PC-9 (cell line): ENCODE measurements at regions not wholly inside any gene's neighbourhood (a gene's known extent, or its start where the extent isn't known, plus 50 kb on each side); places are given as distances from the start of the nearest gene placed in this dataset.

Experiments
- BruUV-seq: library from RNA; stranded (reverse); fragments of 400-500 nt; replicated peaks from 2 replicates; lab custom pipeline; 2021; lab: Mats Ljungman, UMichigan
- CTCF ChIA-PET: fragments of 300-600 bp; sonication (Branson Sonifier 250); formaldehyde crosslinking; loops from one replicate; lab custom pipeline; 2022; ENCODE audit warnings: antibody characterized with exemption; lab: Charles Lee
- POLR2A ChIA-PET: fragments of 300-600 bp; sonication (Branson Sonifier 250); formaldehyde crosslinking; loops from one replicate; lab custom pipeline; 2022; ENCODE audit warnings: antibody characterized with exemption; ENCODE audit not compliant: unreplicated experiment; lab: Charles Lee
- DNase-seq, 2 experiments: peaks; one replicate each; pipeline versions ENCODE4 v3.0.0 to v3.0.0-alpha.2; 2015 to 2022; ENCODE audit warnings: mixed read lengths in 1 of 2
- H2AFZ ChIP-seq: fragments of 200-600 bp; sonication (generic); 2 replicates; pipeline ENCODE4 v1.8.1; 2017; ENCODE audit warnings: antibody characterized with exemption
- H3F3A ChIP-seq: fragments of 200-600 bp; sonication (generic); 2 replicates; pipeline ENCODE4 v1.8.1; 2017; ENCODE audit warnings: antibody characterized with exemption, mild to moderate bottlenecking, low read depth; ENCODE audit not compliant: insufficient read depth
- H3K27ac ChIP-seq: fragments of 200-600 bp; sonication (generic); 2 replicates; pipeline ENCODE4 v1.6.1; 2016; ENCODE audit warnings: mixed run types
- H3K27me3 ChIP-seq: fragments of 200-600 bp; sonication (generic); 2 replicates; pipeline ENCODE4 v1.6.1; 2016; ENCODE audit warnings: low read depth, mixed run types; ENCODE audit not compliant: insufficient read depth
- H3K36me3 ChIP-seq: fragments of 200-600 bp; sonication (generic); 2 replicates; pipeline ENCODE4 v1.6.1; 2016; ENCODE audit warnings: low read depth, mixed run types
- H3K4me1 ChIP-seq: fragments of 200-600 bp; sonication (generic); replicated peaks from 2 replicates; pipeline ENCODE4 v1.6.1; 2016; ENCODE audit warnings: mixed run types; ENCODE audit not compliant: insufficient read depth
- H3K4me2 ChIP-seq: fragments of 200-600 bp; sonication (generic); 2 replicates; pipeline ENCODE4 v1.6.1; 2017; ENCODE audit warnings: mixed run types
- H3K4me3 ChIP-seq: fragments of 200-600 bp; sonication (generic); 2 replicates; pipeline ENCODE4 v1.6.1; 2016; ENCODE audit warnings: mixed run types
- H3K79me2 ChIP-seq: fragments of 200-600 bp; sonication (generic); 2 replicates; pipeline ENCODE4 v1.6.1; 2017; ENCODE audit warnings: low read depth, mixed run types
- H3K9me2 ChIP-seq: fragments of 200-600 bp; sonication (generic); 2 replicates; pipeline ENCODE4 v1.8.1; 2017; ENCODE audit warnings: mild to moderate bottlenecking; ENCODE audit not compliant: insufficient read depth
- H3K9me3 ChIP-seq: fragments of 200-600 bp; sonication (generic); 2 replicates; pipeline ENCODE4 v1.8.1; 2016; ENCODE audit warnings: low read depth; ENCODE audit not compliant: insufficient read depth
- H4K20me1 ChIP-seq: fragments of 200-600 bp; sonication (generic); 2 replicates; pipeline ENCODE4 v1.8.1; 2017; ENCODE audit not compliant: insufficient read depth
- EZH2 ChIP-seq: fragments of 200-600 bp; sonication (generic); IDR thresholded peaks from 2 replicates; pipeline ENCODE4 v1.8.0; 2017; ENCODE audit warnings: antibody characterized with exemption, low read depth
- intact Hi-C: fragments of 100-400 bp; cut with micrococcal nuclease; formaldehyde crosslinking; loops from one replicate; pipeline ENCODE4 v1.10.0; 2022; ENCODE audit not compliant: unreplicated experiment
- TF ChIP-seq, protein P1 (sequence below): fragments of 200-600 bp; sonication (generic); conservative IDR thresholded peaks from 2 replicates; pipeline ENCODE4 v1.6.1; 2017; ENCODE audit warnings: mixed run types, antibody characterized with exemption, mild to moderate bottlenecking, moderate library complexity

DNA sequence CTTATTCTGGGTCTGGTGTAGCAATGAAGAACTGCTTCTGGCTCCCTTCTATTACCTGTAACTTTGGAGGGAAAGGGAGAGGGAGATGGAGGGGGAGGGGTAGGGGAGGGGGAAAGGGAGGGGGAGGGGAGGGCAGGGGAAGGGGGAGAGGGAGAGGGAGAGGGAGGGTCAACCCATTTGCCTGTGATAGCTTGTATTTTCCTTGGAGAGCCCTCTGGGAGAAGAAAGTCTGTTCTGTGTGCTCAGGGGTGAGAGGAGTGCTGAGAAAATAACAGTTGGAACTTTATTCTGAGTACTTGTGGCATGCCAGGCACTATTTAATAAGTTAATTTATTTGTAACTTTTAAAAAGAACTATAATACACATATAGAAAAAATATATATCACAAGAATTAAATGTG lies 70.7 kb upstream of the TSPAN2 start:
- Histone ChIP-seq H4K20me1 (no peaks in the 10 kb centered on the region), H3K4me3 (no peak overlapping the region), H3F3A (no peaks in the 10 kb centered on the region), H3K4me1 (no peaks in the 10 kb centered on the region), H3K9me3 (peaks cover 20% of the 10 kb centered on the region), H3K27ac (no peak overlapping the region), H2AFZ (no peak overlapping the region), H3K4me2 (no peak overlapping the region), H3K9me2 (no peaks in the 10 kb centered on the region), H3K36me3 (0 out of 2 replicates have a peak, but pooled peaks cover 5% of the 10 kb centered on the region), H3K79me2 (no peaks in the 10 kb centered on the region), H3K27me3 (no peaks in the 10 kb centered on the region)
- no peak for TF ChIP-seq EZH2
- TF ChIP-seq, protein P1, sequence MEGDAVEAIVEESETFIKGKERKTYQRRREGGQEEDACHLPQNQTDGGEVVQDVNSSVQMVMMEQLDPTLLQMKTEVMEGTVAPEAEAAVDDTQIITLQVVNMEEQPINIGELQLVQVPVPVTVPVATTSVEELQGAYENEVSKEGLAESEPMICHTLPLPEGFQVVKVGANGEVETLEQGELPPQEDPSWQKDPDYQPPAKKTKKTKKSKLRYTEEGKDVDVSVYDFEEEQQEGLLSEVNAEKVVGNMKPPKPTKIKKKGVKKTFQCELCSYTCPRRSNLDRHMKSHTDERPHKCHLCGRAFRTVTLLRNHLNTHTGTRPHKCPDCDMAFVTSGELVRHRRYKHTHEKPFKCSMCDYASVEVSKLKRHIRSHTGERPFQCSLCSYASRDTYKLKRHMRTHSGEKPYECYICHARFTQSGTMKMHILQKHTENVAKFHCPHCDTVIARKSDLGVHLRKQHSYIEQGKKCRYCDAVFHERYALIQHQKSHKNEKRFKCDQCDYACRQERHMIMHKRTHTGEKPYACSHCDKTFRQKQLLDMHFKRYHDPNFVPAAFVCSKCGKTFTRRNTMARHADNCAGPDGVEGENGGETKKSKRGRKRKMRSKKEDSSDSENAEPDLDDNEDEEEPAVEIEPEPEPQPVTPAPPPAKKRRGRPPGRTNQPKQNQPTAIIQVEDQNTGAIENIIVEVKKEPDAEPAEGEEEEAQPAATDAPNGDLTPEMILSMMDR, result no peak
- no peak for DNase-seq
- BruUV-seq, result no TSS peak
- ChIA-PET CTCF (no interaction called here), POLR2A (no interaction called here)
- intact Hi-C loops, result no loop called here

DNA sequence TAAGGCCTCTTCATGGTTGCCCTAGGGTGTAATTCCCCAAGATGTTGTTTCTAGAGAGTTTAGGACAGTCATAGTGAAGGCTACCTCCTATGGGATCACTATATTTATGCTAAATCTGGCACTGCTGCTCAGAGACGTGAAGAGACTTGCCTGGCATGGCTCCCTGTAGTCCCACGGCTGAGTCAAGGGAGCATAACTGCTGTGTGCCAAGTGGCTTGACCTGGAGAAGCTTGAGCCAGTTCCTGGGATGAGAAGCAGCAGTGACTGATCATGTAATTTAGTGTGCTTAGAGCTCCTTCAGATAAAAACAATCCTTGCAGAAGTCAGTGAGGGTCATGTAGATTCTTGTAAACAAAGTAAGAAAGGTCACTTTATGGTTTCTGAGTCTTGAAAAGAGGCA lies 68.9 kb upstream of the TSPAN2 start:
- no peak overlapping the region for H3K4me2 ChIP-seq
- POLR2A ChIA-PET, result no interaction called here

DNA sequence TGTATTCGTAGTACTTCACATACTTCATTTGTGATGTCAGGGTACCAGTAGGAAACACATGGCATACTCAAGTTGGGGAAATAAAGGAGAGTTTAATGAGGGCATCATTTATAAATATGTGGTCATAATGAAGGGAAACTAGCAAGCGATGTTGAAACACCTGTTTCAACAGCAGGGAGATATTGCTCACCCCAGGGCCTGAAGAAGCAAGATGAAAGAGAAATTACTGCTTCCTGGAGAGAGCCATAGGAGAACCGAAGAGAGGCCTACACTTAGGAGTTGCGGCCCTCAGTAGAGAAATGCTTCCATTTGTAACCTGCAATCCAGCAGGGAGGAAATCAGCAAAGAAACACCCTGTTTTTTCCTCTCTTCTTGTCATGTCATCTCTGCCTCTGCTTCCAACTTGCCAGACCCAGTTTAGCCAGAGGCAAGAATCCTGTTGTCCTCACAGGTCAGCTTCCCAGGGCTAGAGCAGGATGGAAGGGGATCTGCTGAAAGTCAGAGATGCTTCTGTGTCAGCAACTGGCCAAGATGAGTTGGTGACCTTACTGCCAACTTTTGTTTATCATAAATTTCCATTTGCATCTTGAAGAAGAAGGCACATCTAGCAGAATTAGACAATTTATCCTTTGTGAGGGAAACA lies 67.6 kb upstream of the TSPAN2 start:
- Histone ChIP-seq H3K27ac (no peak overlapping the region), H3K27me3 (no peaks in the 10 kb centered on the region), H3K9me3 (peaks cover 10% of the 10 kb centered on the region; the same call in 1 of the 2 replicates), H3K4me2 (no peak overlapping the region), H3K4me3 (no peak overlapping the region), H2AFZ (no peak overlapping the region), H3K36me3 (no peaks in the 10 kb centered on the region), H3K4me1 (no peaks in the 10 kb centered on the region), H4K20me1 (no peaks in the 10 kb centered on the region), H3F3A (no peaks in the 10 kb centered on the region), H3K9me2 (no peaks in the 10 kb centered on the region), H3K79me2 (no peaks in the 10 kb centered on the region)
- no peak for DNase-seq
- ChIA-PET CTCF (no interaction called here), POLR2A (interaction anchor here (0.5 to 0.7 kb wide), 2 partner anchors 196 to 406 kb away, joined by 3 to 5 read pairs; no protein-coding TSS in a partner anchor)
- TF ChIP-seq, protein P1, result no peak
- TF ChIP-seq EZH2, result no peak
- intact Hi-C loops, result no loop called here
- no TSS peak for BruUV-seq

More for the DNA sequence above, 68.9 kb upstream of the TSPAN2 start:
- H3K36me3 ChIP-seq, result no peaks in the 10 kb centered on the region
- H3K9me2 ChIP-seq, result no peaks in the 10 kb centered on the region
- no peak for DNase-seq
- H3K4me3 ChIP-seq, result no peak overlapping the region
- no peaks in the 10 kb centered on the region for H3K79me2 ChIP-seq
- CTCF ChIA-PET, result no interaction called here
- peak overlapping the region; percentile 52; the same call in 1 of the 2 replicates for H2AFZ ChIP-seq
- no peaks in the 10 kb centered on the region for H4K20me1 ChIP-seq
- intact Hi-C loops, result no loop called here
- H3K27ac ChIP-seq, result no peak overlapping the region
- H3F3A ChIP-seq, result no peaks in the 10 kb centered on the region
- no peaks in the 10 kb centered on the region for H3K4me1 ChIP-seq
- no peak for TF ChIP-seq EZH2
- TF ChIP-seq, protein P1, result no peak
- H3K27me3 ChIP-seq, result no peaks in the 10 kb centered on the region
- H3K9me3 ChIP-seq, result peaks cover 12% of the 10 kb centered on the region
- BruUV-seq, result no TSS peak
